CD8-positive, alpha-beta memory T cell (primary cell): ENCODE measurements at regions not wholly inside any gene's neighbourhood (a gene's known extent, or its start where the extent isn't known, plus 50 kb on each side); places are given as distances from the start of the nearest gene placed in this dataset.

Experiments used
- CTCF ChIA-PET: fragments of 350-600 bp; sonication (Branson Sonifier 250); formaldehyde crosslinking; loops from one replicate; lab custom pipeline; 2021; ENCODE audit warnings: antibody characterized with exemption; lab: Charles Lee
- POLR2A ChIA-PET: fragments of 350-600 bp; sonication (Branson Sonifier 250); formaldehyde crosslinking; loops from one replicate; lab custom pipeline; 2021; ENCODE audit warnings: antibody characterized with exemption; lab: Charles Lee
- DNase-seq, 5 donors: peaks; one replicate each; pipeline versions ENCODE4 v3.0.0 to v3.0.0-alpha.2; 2020 to 2022; ENCODE audit warnings: mixed read lengths in 1 of 5
- H3K27ac ChIP-seq: one replicate; pipeline ENCODE4 v1.7.0; 2013; ENCODE audit warnings: low read depth, mild to moderate bottlenecking, low read length, moderate library complexity
- H3K27me3 ChIP-seq: 2 replicates; pipeline ENCODE4 v1.7.0; 2013; ENCODE audit warnings: low read length, mild to moderate bottlenecking; ENCODE audit not compliant: insufficient read depth, poor library complexity, severe bottlenecking
- H3K36me3 ChIP-seq: 2 replicates; pipeline ENCODE4 v1.7.0; 2013; ENCODE audit warnings: mild to moderate bottlenecking, low read length, moderate library complexity; ENCODE audit not compliant: insufficient read depth
- H3K4me1 ChIP-seq: 2 replicates; pipeline ENCODE4 v1.7.0; 2013; ENCODE audit warnings: mild to moderate bottlenecking, low read length, moderate library complexity; ENCODE audit not compliant: insufficient read depth
- H3K4me3 ChIP-seq: 2 replicates; pipeline ENCODE4 v1.7.0; 2013; ENCODE audit warnings: mild to moderate bottlenecking, low read length
- H3K9me3 ChIP-seq: 2 replicates; pipeline ENCODE4 v1.7.0; 2013; ENCODE audit warnings: mild to moderate bottlenecking, low read length
- H3K27ac Mint-ChIP-seq, 8 donors: one replicate each; pipeline ENCODE4 v1.8.0; 2020 to 2021; ENCODE audit warnings: mixed read lengths in 8 of 8, mild to moderate bottlenecking in 6 of 8, inconsistent platforms in 3 of 8, moderate library complexity in 3 of 8
- H3K27me3 Mint-ChIP-seq, 2 donors: one replicate each; pipeline ENCODE4 v1.8.0; 2020 to 2021; ENCODE audit warnings: mixed read lengths in 2 of 2, mild to moderate bottlenecking in 1 of 2, moderate library complexity in 1 of 2
- H3K36me3 Mint-ChIP-seq, 3 donors: one replicate each; pipeline ENCODE4 v1.8.0; 2020 to 2021; ENCODE audit warnings: mixed read lengths in 3 of 3, inconsistent platforms in 1 of 3, mild to moderate bottlenecking in 1 of 3
- H3K4me1 Mint-ChIP-seq, 3 donors: one replicate each; pipeline ENCODE4 v1.8.0; 2020 to 2021; ENCODE audit warnings: mixed read lengths in 3 of 3, inconsistent platforms in 1 of 3, mild to moderate bottlenecking in 1 of 3
- H3K4me3 Mint-ChIP-seq, 7 donors: one replicate each; pipeline ENCODE4 v1.8.0; 2020 to 2021; ENCODE audit warnings: mixed read lengths in 7 of 7, mild to moderate bottlenecking in 6 of 7, moderate library complexity in 4 of 7, inconsistent platforms in 2 of 7
- H3K9me3 Mint-ChIP-seq, 5 donors: one replicate each; pipeline ENCODE4 v1.8.0; 2020 to 2022; ENCODE audit warnings: mixed read lengths in 5 of 5, mild to moderate bottlenecking in 3 of 5, moderate library complexity in 2 of 5, inconsistent platforms in 1 of 5

- no peak overlapping the region for H3K4me3 ChIP-seq
- POLR2A ChIA-PET, result no interaction called here
- H3K36me3 Mint-ChIP-seq, result no peaks in the 10 kb centered on the region
Observed at GRCh38 chr6:43968110-43968965, 158.9 kb downstream of the MRPL14 start.

DNA sequence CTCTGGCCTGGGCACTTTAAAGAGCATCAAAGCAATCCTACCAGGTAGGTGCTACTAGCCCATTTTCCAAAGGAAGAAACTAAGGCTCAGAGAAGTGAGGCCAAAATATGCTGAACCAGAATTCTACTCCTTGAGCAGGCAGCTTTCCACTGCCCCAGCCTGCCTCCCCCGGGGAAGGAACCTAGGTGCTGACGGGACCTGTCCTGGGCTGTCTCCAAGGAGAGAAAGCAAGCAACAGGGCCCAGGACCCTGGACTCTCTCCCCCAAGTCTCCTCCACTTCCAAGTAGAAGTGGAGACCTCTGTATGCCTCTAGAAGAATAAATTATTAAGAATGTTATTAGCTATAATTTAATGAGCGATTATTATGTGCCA is 159.5 kb downstream of the MRPL14 start:
- no peaks in the 10 kb centered on the region for H3K4me1 Mint-ChIP-seq
- no peak for DNase-seq
- ChIA-PET CTCF (no interaction called here), POLR2A (no interaction called here)
- H3K36me3 Mint-ChIP-seq, result no peaks in the 10 kb centered on the region
- H3K9me3 Mint-ChIP-seq, result no peaks in the 10 kb centered on the region
- Histone ChIP-seq H3K4me1 (no peaks in the 10 kb centered on the region), H3K27me3 (no peaks in the 10 kb centered on the region), H3K9me3 (no peaks in the 10 kb centered on the region), H3K36me3 (no peaks in the 10 kb centered on the region), H3K4me3 (no peak overlapping the region), H3K27ac (no peak overlapping the region)
- peaks cover 13 to 17% of the 10 kb centered on the region in 2 donors for H3K27me3 Mint-ChIP-seq
- no peak overlapping the region for H3K4me3 Mint-ChIP-seq
- H3K27ac Mint-ChIP-seq, result no peak overlapping the region

More at GRCh38 chr6:43968110-43968965, 158.9 kb downstream of the MRPL14 start:
- Histone ChIP-seq H3K36me3 (no peaks in the 10 kb centered on the region), H3K27me3 (no peaks in the 10 kb centered on the region), H3K4me1 (no peaks in the 10 kb centered on the region), H3K27ac (peak overlapping the region; percentile 78), H3K9me3 (no peaks in the 10 kb centered on the region)
- no peak for DNase-seq
- no peaks in the 10 kb centered on the region for H3K9me3 Mint-ChIP-seq
- H3K27ac Mint-ChIP-seq, result no peak overlapping the region
- H3K27me3 Mint-ChIP-seq, result peaks cover 13 to 17% of the 10 kb centered on the region in 2 donors
- CTCF ChIA-PET, result no interaction called here
- H3K4me3 Mint-ChIP-seq, result no peak overlapping the region
- no peaks in the 10 kb centered on the region for H3K4me1 Mint-ChIP-seq

- H3K36me3 ChIP-seq, result no peaks in the 10 kb centered on the region
- Mint-ChIP-seq H3K27ac (no peak overlapping the region), H3K9me3 (no peaks in the 10 kb centered on the region), H3K27me3 (peaks cover 13 to 17% of the 10 kb centered on the region in 2 donors), H3K4me3 (no peak overlapping the region), H3K36me3 (no peaks in the 10 kb centered on the region), H3K4me1 (no peaks in the 10 kb centered on the region)
- no peak for DNase-seq
- ChIA-PET POLR2A (no interaction called here), CTCF (interaction anchor here (1.3 kb wide), 1 partner anchor 32 kb away, joined by 3 read pairs; no protein-coding TSS in a partner anchor)
- peak overlapping the region; percentile 0 for H3K27ac ChIP-seq
- no peak overlapping the region for H3K4me3 ChIP-seq
- H3K4me1 ChIP-seq, result no peaks in the 10 kb centered on the region
- H3K27me3 ChIP-seq, result no peaks in the 10 kb centered on the region
- no peaks in the 10 kb centered on the region for H3K9me3 ChIP-seq
Observed at GRCh38 chr6:43966853-43967718, 160.2 kb downstream of the MRPL14 start.

DNA sequence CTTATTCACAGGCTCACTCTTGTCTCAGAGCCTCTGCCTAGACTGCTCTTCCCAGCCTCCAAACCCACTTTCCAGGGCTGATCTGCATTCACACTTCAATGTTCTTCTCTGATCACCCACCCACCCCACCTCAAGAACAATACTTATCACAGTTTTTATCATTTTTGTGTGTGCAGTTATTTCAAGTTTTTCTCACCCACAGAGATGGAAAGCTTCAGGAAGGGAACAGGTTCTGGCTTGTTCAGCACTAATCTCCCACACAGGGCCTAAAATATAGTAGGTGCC is 160.9 kb downstream of the MRPL14 start:
- no peaks in the 10 kb centered on the region for H3K36me3 ChIP-seq
- no peak overlapping the region for H3K4me3 Mint-ChIP-seq
- no peaks in the 10 kb centered on the region for H3K27me3 ChIP-seq
- H3K27me3 Mint-ChIP-seq, result peaks cover 16 to 17% of the 10 kb centered on the region in 2 donors
- no peak overlapping the region for H3K4me3 ChIP-seq
- H3K27ac Mint-ChIP-seq, result no peak overlapping the region
- H3K4me1 Mint-ChIP-seq, result no peaks in the 10 kb centered on the region
- ChIA-PET CTCF (interaction anchor here (1.3 kb wide), 1 partner anchor 32 kb away, joined by 3 read pairs; no protein-coding TSS in a partner anchor), POLR2A (no interaction called here)
- no peak for DNase-seq
- H3K9me3 Mint-ChIP-seq, result no peaks in the 10 kb centered on the region
- no peaks in the 10 kb centered on the region for H3K4me1 ChIP-seq
- no peaks in the 10 kb centered on the region for H3K36me3 Mint-ChIP-seq
- H3K27ac ChIP-seq, result peak overlapping the region; percentile 0
- H3K9me3 ChIP-seq, result no peaks in the 10 kb centered on the region

- no peak for DNase-seq
- Mint-ChIP-seq H3K4me3 (no peak overlapping the region), H3K27ac (no peak overlapping the region), H3K4me1 (no peaks in the 10 kb centered on the region), H3K9me3 (no peaks in the 10 kb centered on the region), H3K27me3 (peaks cover 16 to 17% of the 10 kb centered on the region in 2 donors), H3K36me3 (no peaks in the 10 kb centered on the region)
- ChIA-PET POLR2A (no interaction called here), CTCF (interaction anchor here (1.3 kb wide), 1 partner anchor 33 kb away, joined by 3 read pairs; no protein-coding TSS in a partner anchor)
- Histone ChIP-seq H3K27ac (peak overlapping the region; percentile 54), H3K36me3 (no peaks in the 10 kb centered on the region), H3K9me3 (no peaks in the 10 kb centered on the region), H3K4me1 (no peaks in the 10 kb centered on the region), H3K4me3 (no peak overlapping the region), H3K27me3 (no peaks in the 10 kb centered on the region)
Observed at GRCh38 chr6:43965628-43966373, 161.5 kb downstream of the MRPL14 start.

GRCh38 chr6:43964659-43965570 is 162.3 kb downstream of the MRPL14 start:
- H3K36me3 ChIP-seq, result no peaks in the 10 kb centered on the region
- no peak for DNase-seq
- H3K9me3 ChIP-seq, result no peaks in the 10 kb centered on the region
- no peaks in the 10 kb centered on the region for H3K4me1 ChIP-seq
- H3K27ac ChIP-seq, result peak overlapping the region; percentile 54
- Mint-ChIP-seq H3K4me1 (no peaks in the 10 kb centered on the region), H3K4me3 (no peak overlapping the region), H3K27me3 (peaks cover 15 to 17% of the 10 kb centered on the region in 2 donors), H3K27ac (peak overlapping the region in 1 of 8 donors; percentile 84), H3K36me3 (no peaks in the 10 kb centered on the region), H3K9me3 (no peaks in the 10 kb centered on the region)
- no peak overlapping the region for H3K4me3 ChIP-seq
- POLR2A ChIA-PET, result no interaction called here
- CTCF ChIA-PET, result no interaction called here
- H3K27me3 ChIP-seq, result no peaks in the 10 kb centered on the region

DNA sequence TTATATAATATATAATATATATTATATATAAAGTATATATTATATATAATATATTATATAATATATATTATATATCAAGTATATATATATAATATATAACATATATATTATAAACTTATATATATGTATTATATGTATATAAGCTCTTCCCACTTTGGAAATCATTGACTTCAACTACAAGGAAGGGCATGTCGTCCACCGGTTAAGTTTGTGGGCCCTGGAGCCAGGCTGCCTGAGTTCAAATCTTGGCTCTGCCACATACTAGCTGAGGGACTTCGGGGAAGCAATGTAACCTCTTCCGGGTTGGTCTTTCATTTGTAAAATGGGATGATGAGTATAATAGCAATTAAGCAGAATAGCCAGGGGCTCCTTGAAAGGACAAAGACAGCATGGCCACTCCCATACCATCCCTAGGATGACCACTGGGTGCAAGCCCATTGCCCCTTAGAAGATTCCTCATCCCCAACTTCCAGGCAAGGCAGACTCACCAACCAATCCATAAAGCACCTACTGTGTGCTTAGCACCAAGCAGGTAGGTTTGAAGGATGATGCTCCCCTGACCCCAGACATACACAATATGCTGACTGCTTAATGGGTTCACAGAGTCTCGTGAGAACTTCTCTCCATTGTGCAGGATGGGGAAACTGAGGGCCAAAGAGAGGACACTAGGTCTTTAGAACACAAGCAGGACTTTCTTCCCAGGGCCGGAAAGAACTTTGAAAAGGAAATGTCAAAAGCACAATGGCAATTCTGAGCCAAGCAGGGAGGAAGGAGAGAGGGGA is 163.2 kb downstream of the MRPL14 start:
- no peaks in the 10 kb centered on the region for H3K4me1 ChIP-seq
- no peak for DNase-seq
- ChIA-PET POLR2A (no interaction called here), CTCF (no interaction called here)
- H3K27me3 ChIP-seq, result no peaks in the 10 kb centered on the region
- H3K9me3 ChIP-seq, result no peaks in the 10 kb centered on the region
- no peak overlapping the region for H3K4me3 ChIP-seq
- no peak overlapping the region for H3K4me3 Mint-ChIP-seq
- no peaks in the 10 kb centered on the region for H3K36me3 Mint-ChIP-seq
- H3K27ac Mint-ChIP-seq, result peak overlapping the region in 1 of 8 donors; percentile 84
- no peaks in the 10 kb centered on the region for H3K9me3 Mint-ChIP-seq
- H3K27ac ChIP-seq, result peak overlapping the region; percentile 54
- H3K27me3 Mint-ChIP-seq, result peaks cover 19 to 24% of the 10 kb centered on the region in 2 donors
- H3K4me1 Mint-ChIP-seq, result no peaks in the 10 kb centered on the region
- no peaks in the 10 kb centered on the region for H3K36me3 ChIP-seq
